Limb (tissue), 2 donors: ENCODE measurements at regions not wholly inside any gene's neighbourhood (a gene's known extent, or its start where the extent isn't known, plus 50 kb on each side); places are given as distances from the start of the nearest gene placed in this dataset.

Experiments
- DNase-seq, 2 donors: peaks; one replicate each; pipeline ENCODE4 v3.0.0-alpha.2; 2016; ENCODE audit errors: extremely low spot score in 2 of 2

GRCh38 chr9:78563269-78563668 lies 266.3 kb downstream of the PSAT1 start:
- DNase-seq: no peak

- no peak for DNase-seq
Measured at GRCh38 chr9:78565481-78565880, 268.6 kb downstream of the PSAT1 start.

- DNase-seq: no peak
Measured at GRCh38 chr9:78566521-78566920, 269.6 kb downstream of the PSAT1 start.

- no peak for DNase-seq
Measured at GRCh38 chr9:78566948-78567675, 270.2 kb downstream of the PSAT1 start.

GRCh38 chr9:78567693-78568092 lies 270.8 kb downstream of the PSAT1 start:
- DNase-seq: no peak

- no peak for DNase-seq
Measured at GRCh38 chr9:78568774-78569173, 271.8 kb downstream of the PSAT1 start.

GRCh38 chr9:78572266-78572665 lies 275.3 kb downstream of the PSAT1 start:
- DNase-seq: no peak

GRCh38 chr9:78573205-78573604 lies 276.3 kb downstream of the PSAT1 start:
- no peak for DNase-seq

GRCh38 chr9:78573669-78574068 lies 276.7 kb downstream of the PSAT1 start:
- DNase-seq: no peak

GRCh38 chr9:78574354-78575045 lies 277.6 kb downstream of the PSAT1 start:
- DNase-seq: no peak

GRCh38 chr9:78575081-78575480 lies 278.2 kb downstream of the PSAT1 start:
- DNase-seq: no peak

- DNase-seq: no peak
Measured at GRCh38 chr9:78575771-78576170, 278.8 kb downstream of the PSAT1 start.

GRCh38 chr9:78577156-78577906 lies 280.4 kb downstream of the PSAT1 start:
- DNase-seq: no peak

- DNase-seq: peak in 1 of 2 donors; percentile 20
Measured at GRCh38 chr9:78578072-78578471, 281.1 kb downstream of the PSAT1 start.

- no peak for DNase-seq
Measured at GRCh38 chr9:78582821-78583220, 285.9 kb downstream of the PSAT1 start.

GRCh38 chr9:78584589-78584988 lies 287.7 kb downstream of the PSAT1 start:
- DNase-seq: no peak

GRCh38 chr9:78585909-78586308 lies 289.0 kb downstream of the PSAT1 start:
- no peak for DNase-seq

- DNase-seq: no peak
Measured at GRCh38 chr9:78590068-78590467, 293.1 kb downstream of the PSAT1 start.

- no peak for DNase-seq
Measured at GRCh38 chr9:78592811-78593210, 295.9 kb downstream of the PSAT1 start.

GRCh38 chr9:78595200-78595945 lies 298.4 kb downstream of the PSAT1 start:
- no peak for DNase-seq

GRCh38 chr9:78596346-78596745 lies 299.4 kb downstream of the PSAT1 start:
- DNase-seq: no peak

GRCh38 chr9:78598120-78598519 lies 301.2 kb downstream of the PSAT1 start:
- DNase-seq: no peak
